GM13977 (cell line): ENCODE measurements at regions not wholly inside any gene's neighbourhood (a gene's known extent, or its start where the extent isn't known, plus 50 kb on each side); places are given as distances from the start of the nearest gene placed in this dataset.

Experiments
- DNase-seq: peaks from one replicate; pipeline ENCODE4 v3.0.0; 2012; ENCODE audit warnings: low spot score
- in situ Hi-C: fragments of 300-500 bp; cut with MboI; formaldehyde crosslinking; loops from one replicate; pipeline ENCODE4 v1.12.0; 2022; ENCODE audit warnings: low sequenced_read_pairs, low pct_unique_long_range_greater_than_20kb, mixed read lengths, inconsistent platforms; ENCODE audit not compliant: unreplicated experiment
- TF ChIP-seq, protein P1 (sequence below): IDR thresholded peaks from 2 replicates; pipeline ENCODE4 v1.5.1; 2012; ENCODE audit warnings: mild to moderate bottlenecking, control low read depth; ENCODE audit not compliant: insufficient read depth; ENCODE audit errors: extremely low read depth, missing control alignments

DNA sequence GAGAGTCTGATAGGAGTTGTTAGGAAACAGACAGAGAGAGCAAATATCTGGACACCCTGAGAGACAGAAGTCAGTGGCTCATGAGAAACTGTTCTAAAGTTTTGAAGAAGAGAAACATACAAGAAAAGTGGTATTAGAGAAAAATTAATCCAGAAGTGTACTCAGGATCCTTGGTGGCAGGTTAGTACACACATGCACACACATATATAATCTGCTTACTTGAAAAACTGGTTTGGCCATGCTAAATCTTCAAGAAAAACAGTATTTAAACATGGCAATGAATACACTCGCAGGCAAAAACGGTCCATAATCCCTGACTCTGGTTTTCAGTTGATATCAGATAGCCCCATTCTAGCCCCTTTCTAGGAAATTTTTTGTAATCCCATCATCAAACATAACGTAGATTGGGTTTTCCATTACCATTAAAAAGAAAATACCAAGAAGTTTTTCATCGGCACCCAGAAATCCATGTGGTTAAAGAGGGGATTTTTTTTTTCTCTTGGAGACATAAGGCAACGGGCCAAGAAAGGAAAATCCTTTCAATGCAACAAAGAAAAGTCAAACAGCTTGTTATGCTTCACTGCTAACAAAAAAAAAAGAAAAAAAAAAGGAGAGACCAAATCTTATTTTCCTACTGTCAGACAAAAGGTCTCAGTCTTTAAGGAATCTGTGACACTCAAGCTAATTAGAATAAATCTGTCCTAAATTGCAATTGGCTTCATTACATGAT, 178.0 kb upstream of the MIR17HG start:
- in situ Hi-C loops = no loop called here
- TF ChIP-seq, protein P1, sequence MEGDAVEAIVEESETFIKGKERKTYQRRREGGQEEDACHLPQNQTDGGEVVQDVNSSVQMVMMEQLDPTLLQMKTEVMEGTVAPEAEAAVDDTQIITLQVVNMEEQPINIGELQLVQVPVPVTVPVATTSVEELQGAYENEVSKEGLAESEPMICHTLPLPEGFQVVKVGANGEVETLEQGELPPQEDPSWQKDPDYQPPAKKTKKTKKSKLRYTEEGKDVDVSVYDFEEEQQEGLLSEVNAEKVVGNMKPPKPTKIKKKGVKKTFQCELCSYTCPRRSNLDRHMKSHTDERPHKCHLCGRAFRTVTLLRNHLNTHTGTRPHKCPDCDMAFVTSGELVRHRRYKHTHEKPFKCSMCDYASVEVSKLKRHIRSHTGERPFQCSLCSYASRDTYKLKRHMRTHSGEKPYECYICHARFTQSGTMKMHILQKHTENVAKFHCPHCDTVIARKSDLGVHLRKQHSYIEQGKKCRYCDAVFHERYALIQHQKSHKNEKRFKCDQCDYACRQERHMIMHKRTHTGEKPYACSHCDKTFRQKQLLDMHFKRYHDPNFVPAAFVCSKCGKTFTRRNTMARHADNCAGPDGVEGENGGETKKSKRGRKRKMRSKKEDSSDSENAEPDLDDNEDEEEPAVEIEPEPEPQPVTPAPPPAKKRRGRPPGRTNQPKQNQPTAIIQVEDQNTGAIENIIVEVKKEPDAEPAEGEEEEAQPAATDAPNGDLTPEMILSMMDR = no peak
- no peak for DNase-seq

DNA sequence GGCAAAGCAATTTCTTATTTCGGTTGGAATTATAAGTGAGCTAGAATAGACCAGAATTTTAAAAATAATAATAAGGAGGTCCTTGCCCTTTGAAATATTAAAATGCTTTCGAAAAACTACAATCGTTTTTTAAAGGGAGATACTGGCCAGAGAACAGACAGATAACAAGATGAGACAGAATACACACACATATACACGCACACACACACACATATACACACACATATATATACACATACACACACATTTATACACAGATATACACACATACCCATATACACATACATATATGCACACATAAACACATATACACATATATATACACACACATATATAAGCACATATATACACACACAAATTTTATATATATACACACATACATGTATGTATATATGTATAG, 175.3 kb upstream of the MIR17HG start:
- DNase-seq = no peak
- TF ChIP-seq, protein P1 = no peak
- in situ Hi-C loops = no loop called here

DNA sequence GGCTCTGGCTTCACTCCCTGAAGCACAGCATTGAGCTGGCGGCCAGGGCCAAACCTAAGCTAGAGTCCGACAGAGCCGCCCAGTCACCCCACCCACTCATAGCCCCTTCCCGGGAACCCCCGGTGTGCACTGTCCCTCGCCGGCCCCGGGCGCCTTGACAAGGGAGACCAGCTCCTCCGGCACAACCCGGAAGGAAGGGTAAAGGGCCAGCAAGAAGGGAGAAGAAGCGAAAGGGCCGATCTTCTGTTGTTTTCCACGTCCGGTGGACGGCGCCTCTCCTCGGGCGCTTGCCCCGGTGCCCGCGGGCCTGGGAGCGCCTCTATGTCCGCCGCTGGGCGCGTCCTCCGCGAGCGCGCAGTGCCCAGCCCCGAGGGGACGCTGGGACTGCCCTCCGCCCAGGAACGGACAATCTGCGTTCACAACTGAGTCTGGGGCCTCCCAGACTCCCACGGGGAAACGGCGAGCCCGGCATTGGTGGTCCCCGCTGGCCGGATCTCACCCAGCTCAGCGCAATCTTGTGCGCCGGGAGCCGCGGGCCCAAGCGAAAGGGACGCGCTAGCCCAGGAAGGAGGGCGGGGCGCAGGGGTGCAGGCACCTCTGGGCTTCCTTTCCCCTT, 172.5 kb upstream of the MIR17HG start:
- TF ChIP-seq, protein P1 = no peak
- in situ Hi-C loops = no loop called here
- no peak for DNase-seq

DNA sequence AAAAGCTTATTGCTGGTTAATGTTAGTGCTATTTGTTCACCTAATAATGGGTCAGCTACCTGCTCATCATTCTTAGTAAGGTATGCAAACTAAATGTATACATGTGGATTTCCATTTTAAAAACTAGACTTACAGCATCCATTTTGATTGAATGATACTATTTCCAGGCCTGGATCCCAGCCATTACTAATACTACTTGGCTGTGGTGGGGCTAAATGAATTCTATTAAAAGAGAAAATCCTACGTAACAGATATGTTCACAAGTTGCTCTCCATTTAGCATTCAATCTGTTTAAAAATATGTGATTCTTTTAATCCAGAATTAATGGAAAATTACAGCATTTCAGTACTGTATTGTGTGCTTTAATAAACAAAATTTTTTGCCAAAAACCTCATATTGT, 169.4 kb upstream of the MIR17HG start:
- TF ChIP-seq, protein P1 = no peak
- in situ Hi-C loops = no loop called here
- DNase-seq = no peak

DNA sequence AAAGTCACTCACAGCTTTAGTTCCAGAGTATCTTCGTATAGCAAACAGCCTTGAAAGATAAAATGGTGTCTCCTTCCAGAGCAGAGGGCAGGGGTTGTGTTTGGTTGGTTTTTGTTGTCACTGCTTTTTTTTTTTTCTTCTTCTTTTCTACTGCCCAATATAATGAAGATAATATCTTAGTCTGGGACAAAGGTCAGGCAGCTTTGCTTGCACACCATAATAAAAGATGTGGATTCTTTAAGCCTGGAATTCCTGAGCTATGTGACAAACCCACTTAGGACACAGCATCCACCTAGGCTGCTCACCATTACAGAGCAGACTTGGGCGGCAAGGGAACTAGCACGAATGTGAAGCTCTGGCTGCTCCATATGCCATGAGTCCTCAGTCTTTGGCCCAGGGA, 165.6 kb upstream of the MIR17HG start:
- in situ Hi-C loops = no loop called here
- DNase-seq = no peak
- TF ChIP-seq, protein P1 = no peak

DNA sequence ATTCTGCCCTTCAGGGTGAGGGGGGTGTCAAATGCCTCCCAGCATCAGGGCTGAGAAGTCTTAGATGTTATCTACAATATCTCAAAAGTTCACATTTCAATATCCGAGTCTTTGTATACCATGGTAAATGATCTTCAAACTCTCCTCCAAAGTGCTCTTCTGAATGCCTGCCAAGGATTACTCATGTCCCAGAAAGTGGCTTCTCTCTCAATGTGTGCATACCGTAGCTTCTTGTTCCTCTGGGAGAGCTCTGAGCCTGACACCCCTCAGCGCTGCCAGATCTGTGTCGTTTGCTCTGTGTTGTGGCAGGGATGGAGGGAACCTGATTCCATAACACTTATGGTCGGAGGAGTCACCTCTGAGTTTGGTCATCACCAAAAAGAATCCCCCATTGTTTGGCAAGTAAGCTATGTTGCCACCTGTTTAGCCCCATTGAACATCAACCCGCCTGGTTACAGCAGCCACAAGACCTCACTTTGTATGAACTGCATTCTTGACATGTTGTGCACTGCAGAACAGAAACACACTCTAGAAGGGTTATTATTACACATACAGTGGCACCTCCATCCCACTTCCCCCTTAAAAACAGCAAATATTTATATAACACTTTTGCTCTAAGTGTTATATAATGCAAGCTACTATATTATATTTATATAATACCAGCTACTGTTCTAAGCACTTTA, 163.1 kb upstream of the MIR17HG start:
- DNase-seq = no peak
- TF ChIP-seq, protein P1 = no peak

More for the DNA sequence above, 163.1 kb upstream of the MIR17HG start:
- in situ Hi-C loops = no loop called here
